NCI-H345 (cell line): ENCODE measurements at regions not wholly inside any gene's neighbourhood (a gene's known extent, or its start where the extent isn't known, plus 50 kb on each side); places are given as distances from the start of the nearest gene placed in this dataset.

Experiments used
- DNase-seq: peaks from one replicate; lab custom pipeline; 2025; lab: John Stamatoyannopoulos, UW

GRCh38 chr3:43783987-43784639 is 93.4 kb downstream of the ABHD5 start:
- no peak for DNase-seq

- no peak for DNase-seq
Observed at GRCh38 chr3:43784640-43785011, 93.9 kb downstream of the ABHD5 start.

GRCh38 chr3:43785551-43785950 is 94.8 kb downstream of the ABHD5 start:
- DNase-seq, result no peak

GRCh38 chr3:43786102-43786501 is 95.4 kb downstream of the ABHD5 start:
- DNase-seq, result no peak

- no peak for DNase-seq
Observed at GRCh38 chr3:43786526-43787305, 96.0 kb downstream of the ABHD5 start.

GRCh38 chr3:43787330-43787729 is 96.6 kb downstream of the ABHD5 start:
- DNase-seq, result no peak

GRCh38 chr3:43789028-43789427 is 98.3 kb downstream of the ABHD5 start:
- DNase-seq, result no peak

- DNase-seq, result no peak
Observed at GRCh38 chr3:43790060-43790459, 99.3 kb downstream of the ABHD5 start.

GRCh38 chr3:43790476-43790875 is 99.7 kb downstream of the ABHD5 start:
- no peak for DNase-seq

GRCh38 chr3:43791246-43791645 is 100.5 kb downstream of the ABHD5 start:
- no peak for DNase-seq

- no peak for DNase-seq
Observed at GRCh38 chr3:43792904-43793303, 102.2 kb downstream of the ABHD5 start.

GRCh38 chr3:43793648-43794372 is 103.1 kb downstream of the ABHD5 start:
- DNase-seq, result no peak

- DNase-seq, result no peak
Observed at GRCh38 chr3:43794776-43795175, 104.0 kb downstream of the ABHD5 start.

GRCh38 chr3:43795491-43795890 is 104.8 kb downstream of the ABHD5 start:
- no peak for DNase-seq

- no peak for DNase-seq
Observed at GRCh38 chr3:43796041-43796596, 105.4 kb downstream of the ABHD5 start.

GRCh38 chr3:43797794-43798193 is 107.1 kb downstream of the ABHD5 start:
- no peak for DNase-seq

- DNase-seq, result no peak
Observed at GRCh38 chr3:43810797-43811196, 120.1 kb downstream of the ABHD5 start.

- DNase-seq, result no peak
Observed at GRCh38 chr3:43814461-43814860, 123.7 kb downstream of the ABHD5 start.

GRCh38 chr3:43816372-43816771 is 125.6 kb downstream of the ABHD5 start:
- no peak for DNase-seq

- no peak for DNase-seq
Observed at GRCh38 chr3:43817064-43817463, 126.3 kb downstream of the ABHD5 start.

- DNase-seq, result no peak
Observed at GRCh38 chr3:43817825-43818224, 127.1 kb downstream of the ABHD5 start.

- no peak for DNase-seq
Observed at GRCh38 chr3:43818229-43818628, 127.5 kb downstream of the ABHD5 start.
